ENCODE measurements at regions not wholly inside any gene's neighbourhood (a gene's known extent, or its start where the extent isn't known, plus 50 kb on each side); places are given as distances from the start of the nearest gene placed in this dataset.

DNA sequence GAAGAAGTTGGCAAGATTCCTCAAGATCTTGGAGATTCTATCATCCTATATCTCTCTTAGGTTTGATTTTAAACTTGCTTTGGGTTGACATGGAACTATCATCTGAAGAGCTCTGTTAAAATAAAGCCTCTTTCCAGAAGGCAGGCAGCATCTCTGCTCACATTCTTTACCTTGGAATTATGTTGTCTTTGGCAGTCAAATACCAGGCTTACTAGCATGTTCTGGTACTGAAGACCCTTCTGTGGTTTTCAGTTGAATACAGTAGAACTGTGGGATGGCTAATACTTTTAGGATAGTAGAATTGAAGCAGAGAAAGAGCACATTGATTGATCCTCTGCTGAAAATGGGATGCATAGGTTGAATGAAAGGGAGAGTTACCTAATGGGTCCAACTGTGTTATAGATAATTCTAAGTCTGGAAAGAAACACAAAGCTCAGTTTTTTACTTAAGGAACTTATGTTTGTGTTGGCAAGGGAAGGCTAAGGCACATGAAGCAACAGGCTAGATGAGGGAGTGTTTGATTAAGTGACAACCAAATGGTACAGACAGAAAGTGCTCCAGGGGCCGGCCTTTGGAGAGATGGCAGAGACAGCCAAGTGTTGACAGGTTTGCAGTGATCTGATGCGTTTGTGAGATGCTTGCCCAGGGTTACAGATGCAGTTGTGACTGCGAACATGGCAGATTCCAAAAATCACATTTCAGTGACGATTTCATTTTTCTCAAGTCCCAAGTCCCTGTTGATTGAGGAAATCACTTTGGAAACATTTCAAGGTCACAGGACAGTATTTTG is 397.9 kb downstream of the MEIS1 start:
- no peak for TF ChIP-seq CTCF (IDR thresholded peaks at IDR 0.05 in 4 of 5, conservative IDR thresholded peaks at IDR 0.05 in 1 of 5)
- TF ChIP-seq POLR2A (IDR thresholded peaks at IDR 0.05) = no peak
